ENCODE measurements at regions not wholly inside any gene's neighbourhood (a gene's known extent, or its start where the extent isn't known, plus 50 kb on each side); places are given as distances from the start of the nearest gene placed in this dataset.

- no peak for TF ChIP-seq CTCF (IDR thresholded peaks at IDR 0.05; ENCODE audit: control extremely low read depth in 1 of 3, insufficient read depth in 1 of 3, low read depth in 1 of 3, low read length in 3 of 3)
- TF ChIP-seq, protein P1, sequence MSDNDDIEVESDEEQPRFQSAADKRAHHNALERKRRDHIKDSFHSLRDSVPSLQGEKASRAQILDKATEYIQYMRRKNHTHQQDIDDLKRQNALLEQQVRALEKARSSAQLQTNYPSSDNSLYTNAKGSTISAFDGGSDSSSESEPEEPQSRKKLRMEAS (IDR thresholded peaks at IDR 0.05): no peak
- no peak for TF ChIP-seq NRF1 (IDR thresholded peaks at IDR 0.05; ENCODE audit: low read depth, low read length)
- no peak for TF ChIP-seq EZH2 (IDR thresholded peaks at IDR 0.05; ENCODE audit: low read depth, low read length, severe bottlenecking)
- TF ChIP-seq POLR2A (IDR thresholded peaks at IDR 0.05; ENCODE audit: control extremely low read depth in 1 of 2, low read depth in 2 of 2, low read length in 2 of 2): no peak
- TF ChIP-seq, protein P2, sequence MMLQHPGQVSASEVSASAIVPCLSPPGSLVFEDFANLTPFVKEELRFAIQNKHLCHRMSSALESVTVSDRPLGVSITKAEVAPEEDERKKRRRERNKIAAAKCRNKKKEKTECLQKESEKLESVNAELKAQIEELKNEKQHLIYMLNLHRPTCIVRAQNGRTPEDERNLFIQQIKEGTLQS (IDR thresholded peaks at IDR 0.05; ENCODE audit: insufficient read depth, low read depth, low read length): no peak
- TF ChIP-seq CTBP2 (IDR thresholded peaks at IDR 0.05; ENCODE audit: borderline replicate concordance, insufficient read depth, insufficient read length, low read length): no peak
- no peak for TF ChIP-seq EP300 (IDR thresholded peaks at IDR 0.05; ENCODE audit: borderline replicate concordance in 1 of 2, low read depth in 2 of 2, low read length in 2 of 2)
- TF ChIP-seq PHF8 (conservative IDR thresholded peaks at IDR 0.05; ENCODE audit: low read depth, low read length): no peak
- no peak for TF ChIP-seq TAF1 (IDR thresholded peaks at IDR 0.05; ENCODE audit: low read depth, low read length)
- TF ChIP-seq GABPA (IDR thresholded peaks at IDR 0.05; ENCODE audit: borderline replicate concordance, insufficient read depth, low read length): no peak
- TF ChIP-seq CREB1 (IDR thresholded peaks at IDR 0.05): no peak
- TF ChIP-seq ZNF274 (IDR thresholded peaks at IDR 0.05; ENCODE audit: borderline replicate concordance, extremely low read depth, low read length): no peak
- TF ChIP-seq JUN (IDR thresholded peaks at IDR 0.05; ENCODE audit: low read depth, low read length): no peak
Measured at GRCh38 chr2:194815475-194815874, 841.6 kb upstream of the SLC39A10 start.
